DMS 273 treated with DMSO at 0.1 percent for 48 hours (cell line): ENCODE measurements at regions not wholly inside any gene's neighbourhood (a gene's known extent, or its start where the extent isn't known, plus 50 kb on each side); places are given as distances from the start of the nearest gene placed in this dataset.

Experiments
- DNase-seq: peaks from one replicate; lab custom pipeline; 2025; lab: John Stamatoyannopoulos, UW

- peak; percentile 4 for DNase-seq
Observed at GRCh38 chr1:22317231-22317919, 134.3 kb upstream of the ZBTB40 start.

- no peak for DNase-seq
Observed at GRCh38 chr1:22317920-22318243, 133.8 kb upstream of the ZBTB40 start.

- DNase-seq = peak; percentile 36
Observed at GRCh38 chr1:22318279-22318981, 133.2 kb upstream of the ZBTB40 start.

- DNase-seq = no peak
Observed at GRCh38 chr1:22319608-22320007, 132.0 kb upstream of the ZBTB40 start.

GRCh38 chr1:22320587-22321344, 130.9 kb upstream of the ZBTB40 start:
- no peak for DNase-seq

GRCh38 chr1:22321917-22322316, 129.7 kb upstream of the ZBTB40 start:
- DNase-seq = no peak

- DNase-seq = no peak
Observed at GRCh38 chr1:22323141-22323845, 128.4 kb upstream of the ZBTB40 start.

- no peak for DNase-seq
Observed at GRCh38 chr1:22323846-22324504, 127.7 kb upstream of the ZBTB40 start.

GRCh38 chr1:22325531-22326371, 125.9 kb upstream of the ZBTB40 start:
- DNase-seq = no peak

- no peak for DNase-seq
Observed at GRCh38 chr1:22326372-22326915, 125.2 kb upstream of the ZBTB40 start.

- DNase-seq = no peak
Observed at GRCh38 chr1:22326931-22327330, 124.7 kb upstream of the ZBTB40 start.

- DNase-seq = no peak
Observed at GRCh38 chr1:22327411-22327810, 124.2 kb upstream of the ZBTB40 start.

GRCh38 chr1:22328331-22329147, 123.1 kb upstream of the ZBTB40 start:
- no peak for DNase-seq

- DNase-seq = no peak
Observed at GRCh38 chr1:22329148-22329515, 122.5 kb upstream of the ZBTB40 start.

- DNase-seq = no peak
Observed at GRCh38 chr1:22330092-22330759, 121.4 kb upstream of the ZBTB40 start.

GRCh38 chr1:22330760-22331119, 120.9 kb upstream of the ZBTB40 start:
- no peak for DNase-seq

GRCh38 chr1:22331618-22332423, 119.8 kb upstream of the ZBTB40 start:
- no peak for DNase-seq

- DNase-seq = no peak
Observed at GRCh38 chr1:22332424-22332717, 119.3 kb upstream of the ZBTB40 start.
